AG09319 (cell line): ENCODE measurements at regions not wholly inside any gene's neighbourhood (a gene's known extent, or its start where the extent isn't known, plus 50 kb on each side); places are given as distances from the start of the nearest gene placed in this dataset.

Experiments used
- DNase-seq: peaks from one replicate; pipeline ENCODE4 v3.0.0-alpha.2; 2010; ENCODE audit warnings: low read depth; ENCODE audit errors: extremely low read depth
- CTCF ChIP-seq: IDR thresholded peaks from 2 replicates; pipeline ENCODE4 v1.5.1; 2011; ENCODE audit warnings: low read depth, mild to moderate bottlenecking, inconsistent platforms, low read length, moderate library complexity

DNA sequence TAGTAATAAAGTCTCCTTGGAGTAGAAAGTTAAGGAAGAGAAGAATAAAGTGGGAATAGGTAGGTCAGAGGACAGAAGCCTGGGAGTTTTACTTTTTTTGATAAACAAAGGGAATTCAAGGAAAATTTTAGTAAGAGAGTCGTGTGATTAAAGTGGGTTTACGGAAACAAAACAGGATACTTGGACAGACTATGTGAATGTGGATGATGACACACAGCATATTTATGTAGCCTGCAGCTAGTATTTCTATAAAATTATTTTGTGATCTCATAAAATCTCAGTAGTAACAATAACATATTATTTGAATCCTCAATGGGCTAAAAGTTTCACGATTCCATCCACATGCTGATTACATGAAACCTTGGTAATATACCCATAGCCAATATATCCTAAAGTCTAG, 450.7 kb upstream of the PIK3C3 start:
- no peak for DNase-seq
- TF ChIP-seq CTCF, result no peak

GRCh38 chr18:41501848-41502247, 453.2 kb upstream of the PIK3C3 start:
- TF ChIP-seq CTCF, result no peak

GRCh38 chr18:41499345-41499744, 455.7 kb upstream of the PIK3C3 start:
- DNase-seq, result no peak
- TF ChIP-seq CTCF, result no peak

More at GRCh38 chr18:41501848-41502247, 453.2 kb upstream of the PIK3C3 start:
- no peak for DNase-seq

GRCh38 chr18:41490861-41491260, 464.2 kb upstream of the PIK3C3 start:
- no peak for TF ChIP-seq CTCF
- DNase-seq, result no peak

DNA sequence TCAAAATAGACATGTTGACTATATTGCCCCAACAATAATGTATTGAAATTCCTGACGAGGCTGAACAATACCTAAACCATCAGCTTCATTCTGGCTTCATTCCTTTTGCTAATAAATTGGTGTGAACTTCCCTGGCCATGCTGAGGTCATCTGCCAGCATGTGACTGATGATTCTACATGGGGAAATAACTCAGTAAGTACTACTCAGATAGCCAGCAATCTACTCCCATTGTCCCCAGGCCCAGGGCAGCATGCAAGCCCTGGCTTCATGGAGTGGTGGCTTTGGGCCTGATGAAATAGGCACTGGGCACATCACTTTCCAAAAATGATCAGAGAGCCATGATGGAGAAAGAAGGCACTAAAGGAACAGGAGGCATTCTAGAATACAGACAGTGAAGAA, 468.5 kb upstream of the PIK3C3 start:
- DNase-seq, result no peak
- no peak for TF ChIP-seq CTCF

GRCh38 chr18:41484069-41484468, 471.0 kb upstream of the PIK3C3 start:
- DNase-seq, result no peak
- TF ChIP-seq CTCF, result no peak

DNA sequence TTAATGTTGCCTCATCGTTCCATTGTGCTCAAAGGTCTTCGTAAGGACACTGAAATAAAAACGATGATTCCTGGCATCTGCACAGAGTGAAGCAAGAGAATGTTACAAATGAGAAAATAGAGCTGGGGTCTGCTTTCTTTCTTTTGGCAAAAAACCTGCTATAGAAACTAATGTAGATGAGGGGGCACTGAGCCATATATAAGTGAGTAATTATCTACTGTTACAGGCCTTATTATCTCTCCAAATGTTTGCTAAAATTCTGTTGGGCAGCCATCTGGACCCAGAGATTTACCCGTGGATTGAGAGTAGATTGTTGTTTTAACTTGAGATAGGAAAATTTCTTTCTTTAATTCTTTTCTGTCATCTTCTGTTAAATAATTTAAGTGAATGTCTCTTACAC, 472.5 kb upstream of the PIK3C3 start:
- DNase-seq, result no peak
- TF ChIP-seq CTCF, result no peak
